ENCODE measurements at regions not wholly inside any gene's neighbourhood (a gene's known extent, or its start where the extent isn't known, plus 50 kb on each side); places are given as distances from the start of the nearest gene placed in this dataset.

- no peaks in the 10 kb centered on the region for H3K4me1 Mint-ChIP-seq
- H3K27ac Mint-ChIP-seq, result no peak overlapping the region
- peaks cover 16% of the 10 kb centered on the region for H3K9me3 Mint-ChIP-seq
- no peaks in the 10 kb centered on the region for H3K36me3 Mint-ChIP-seq (ENCODE audit: low read depth)
- DNase-seq (no peak), ATAC-seq (no peak)
- no peak overlapping the region for H3K4me3 Mint-ChIP-seq
- no peaks in the 10 kb centered on the region for H3K27me3 Mint-ChIP-seq
These were observed 1491.4 kb downstream of the LRRC4C start for GRCh38 chr11:39968071-39968470.

DNA sequence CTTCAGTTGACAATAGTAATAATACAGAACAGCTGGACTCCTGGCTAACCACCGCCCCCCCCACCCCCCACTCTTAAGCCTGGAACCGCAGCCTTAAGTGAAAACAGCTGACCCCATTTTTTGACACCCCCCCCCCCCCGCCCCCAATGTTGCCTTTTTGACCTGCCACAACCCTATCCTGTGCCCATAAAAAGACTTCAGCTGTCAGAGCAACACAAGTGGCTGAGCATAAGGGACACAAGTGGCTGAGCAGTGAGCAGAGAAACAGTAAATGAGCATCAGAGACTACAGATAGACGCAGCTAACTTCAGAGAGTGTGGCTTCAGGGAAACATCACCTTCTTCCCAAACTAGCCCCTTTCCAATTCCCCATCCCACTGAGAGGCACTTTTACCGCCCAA lies 1493.8 kb downstream of the LRRC4C start:
- Mint-ChIP-seq H3K4me3 (no peak overlapping the region), H3K9me3 (peaks cover 14% of the 10 kb centered on the region), H3K27ac (no peak overlapping the region), H3K4me1 (no peaks in the 10 kb centered on the region), H3K27me3 (no peaks in the 10 kb centered on the region), H3K36me3 (ENCODE audit: low read depth) (no peaks in the 10 kb centered on the region)
- ATAC-seq (no peak), DNase-seq (no peak)

GRCh38 chr11:39960206-39960605 lies 1499.2 kb downstream of the LRRC4C start:
- H3K27ac Mint-ChIP-seq, result no peak overlapping the region
- no peaks in the 10 kb centered on the region for H3K4me1 Mint-ChIP-seq
- no peak for DNase-seq
- H3K27me3 Mint-ChIP-seq, result no peaks in the 10 kb centered on the region
- no peak for ATAC-seq
- no peak overlapping the region for H3K4me3 Mint-ChIP-seq
- no peaks in the 10 kb centered on the region for H3K36me3 Mint-ChIP-seq (ENCODE audit: low read depth)
- H3K9me3 Mint-ChIP-seq, result peaks cover 20% of the 10 kb centered on the region

DNA sequence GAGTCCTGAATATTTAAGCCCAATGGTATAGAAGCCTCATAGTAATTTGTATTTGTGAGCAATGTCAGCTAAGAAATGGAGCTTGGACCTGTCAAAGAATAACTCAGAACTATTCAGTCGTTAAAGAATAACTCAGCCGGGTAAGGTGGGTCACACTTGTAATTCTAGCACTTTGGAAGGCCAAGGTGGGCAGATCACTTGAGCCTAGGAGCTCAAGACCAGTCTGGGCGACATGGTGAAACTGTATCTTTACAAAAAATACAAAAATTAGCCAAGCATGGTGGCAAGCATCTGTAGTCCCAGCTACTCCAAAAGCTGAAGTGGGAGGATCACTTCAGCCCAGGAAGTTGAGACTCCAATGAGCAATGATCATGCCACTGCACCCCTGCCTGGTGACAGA lies 1526.5 kb downstream of the LRRC4C start:
- ATAC-seq, result no peak
- H3K9me3 Mint-ChIP-seq, result peaks cover 25% of the 10 kb centered on the region
- H3K4me3 Mint-ChIP-seq, result no peak overlapping the region
- no peak overlapping the region for H3K27ac Mint-ChIP-seq
- H3K4me1 Mint-ChIP-seq, result no peaks in the 10 kb centered on the region
- DNase-seq, result no peak
- H3K36me3 Mint-ChIP-seq (ENCODE audit: low read depth), result no peaks in the 10 kb centered on the region
- no peaks in the 10 kb centered on the region for H3K27me3 Mint-ChIP-seq

DNA sequence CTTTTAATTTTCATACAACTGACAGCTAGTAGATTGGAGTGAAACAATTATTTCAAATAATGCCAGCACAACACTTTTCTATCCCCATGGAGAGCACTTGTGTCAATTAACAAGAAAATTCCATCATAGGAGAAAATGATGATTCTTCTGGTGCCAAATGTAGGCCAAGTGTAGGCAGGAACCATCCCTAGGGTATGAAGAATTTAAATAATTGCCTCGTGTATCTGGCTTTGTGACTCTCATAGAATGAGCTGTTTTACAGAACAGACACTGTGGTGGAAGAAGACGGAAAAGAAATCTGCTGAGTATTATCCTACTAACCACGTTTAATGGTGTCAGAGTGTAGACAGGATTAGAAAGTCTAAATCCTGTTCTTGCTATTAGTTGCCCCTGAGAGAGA lies 1542.2 kb downstream of the LRRC4C start:
- ATAC-seq (no peak), DNase-seq (no peak)
- H3K4me1 Mint-ChIP-seq, result no peaks in the 10 kb centered on the region
- H3K27me3 Mint-ChIP-seq, result no peaks in the 10 kb centered on the region
- no peak overlapping the region for H3K27ac Mint-ChIP-seq
- peaks cover 35% of the 10 kb centered on the region for H3K9me3 Mint-ChIP-seq
- no peaks in the 10 kb centered on the region for H3K36me3 Mint-ChIP-seq (ENCODE audit: low read depth)
- H3K4me3 Mint-ChIP-seq, result no peak overlapping the region

- no peaks in the 10 kb centered on the region for H3K4me1 Mint-ChIP-seq
- no peak for DNase-seq
- H3K36me3 Mint-ChIP-seq (ENCODE audit: low read depth), result no peaks in the 10 kb centered on the region
- H3K9me3 Mint-ChIP-seq, result peaks cover 14% of the 10 kb centered on the region
- no peak overlapping the region for H3K4me3 Mint-ChIP-seq
- no peaks in the 10 kb centered on the region for H3K27me3 Mint-ChIP-seq
- no peak for ATAC-seq
- H3K27ac Mint-ChIP-seq, result no peak overlapping the region
These were observed 1549.4 kb downstream of the LRRC4C start for GRCh38 chr11:39910087-39910486.

GRCh38 chr11:39860931-39861330 lies 1598.5 kb downstream of the LRRC4C start:
- no peak for DNase-seq
- Mint-ChIP-seq H3K4me3 (no peak overlapping the region), H3K27me3 (no peaks in the 10 kb centered on the region), H3K9me3 (peaks cover 33% of the 10 kb centered on the region), H3K36me3 (ENCODE audit: low read depth) (no peaks in the 10 kb centered on the region), H3K27ac (no peak overlapping the region), H3K4me1 (no peaks in the 10 kb centered on the region)
- no peak for ATAC-seq

- Mint-ChIP-seq H3K4me3 (no peak overlapping the region), H3K27me3 (no peaks in the 10 kb centered on the region), H3K4me1 (no peaks in the 10 kb centered on the region), H3K36me3 (ENCODE audit: low read depth) (no peaks in the 10 kb centered on the region), H3K9me3 (peaks cover 34% of the 10 kb centered on the region), H3K27ac (no peak overlapping the region)
- DNase-seq (no peak), ATAC-seq (no peak)
These were observed 1642.2 kb downstream of the LRRC4C start for GRCh38 chr11:39817241-39817640.

DNA sequence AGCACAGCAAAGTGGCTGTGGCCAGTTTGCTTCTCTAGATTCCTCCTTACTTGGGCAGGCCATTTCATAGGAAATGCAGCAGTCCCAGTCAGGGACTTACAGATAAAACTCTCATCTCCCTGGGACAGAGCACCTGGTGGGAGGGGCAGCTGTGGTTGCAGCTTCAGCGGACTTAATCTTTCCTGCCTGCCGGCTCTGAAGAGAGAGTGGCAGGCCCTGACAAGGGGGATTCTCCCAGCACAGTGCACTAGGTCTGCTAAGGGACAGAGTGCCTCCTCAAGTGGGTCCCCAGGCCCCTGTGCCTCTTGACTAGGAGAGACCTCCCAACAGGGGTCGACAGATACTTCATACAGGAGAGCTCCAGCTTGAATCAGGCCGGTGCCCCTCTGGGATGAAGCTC lies 1649.1 kb downstream of the LRRC4C start:
- H3K9me3 Mint-ChIP-seq, result peaks cover 36% of the 10 kb centered on the region
- H3K4me1 Mint-ChIP-seq, result no peaks in the 10 kb centered on the region
- no peaks in the 10 kb centered on the region for H3K36me3 Mint-ChIP-seq (ENCODE audit: low read depth)
- no peak overlapping the region for H3K4me3 Mint-ChIP-seq
- no peaks in the 10 kb centered on the region for H3K27me3 Mint-ChIP-seq
- DNase-seq, result no peak
- ATAC-seq, result no peak
- H3K27ac Mint-ChIP-seq, result no peak overlapping the region

DNA sequence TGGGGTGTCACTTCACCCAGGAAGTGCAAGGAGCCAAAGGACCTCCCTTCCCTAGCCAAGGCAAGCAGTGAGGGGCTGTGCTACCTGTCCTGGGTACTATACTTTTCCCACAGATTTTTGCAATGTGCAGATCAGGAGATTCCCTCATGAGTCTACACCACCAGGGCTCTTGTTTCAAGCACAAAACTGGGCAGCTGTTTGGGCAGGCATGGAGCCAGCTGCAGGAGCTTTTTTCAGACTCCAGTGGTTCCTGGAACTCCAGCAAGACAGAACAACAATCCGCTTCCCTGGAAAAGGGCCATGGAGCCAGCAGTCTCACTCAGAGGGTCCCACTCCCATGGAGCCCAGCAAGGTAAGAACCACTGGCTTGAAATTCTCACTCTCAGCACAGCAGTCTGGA lies 1649.6 kb downstream of the LRRC4C start:
- H3K4me1 Mint-ChIP-seq, result no peaks in the 10 kb centered on the region
- no peak overlapping the region for H3K27ac Mint-ChIP-seq
- H3K27me3 Mint-ChIP-seq, result no peaks in the 10 kb centered on the region
- no peak for DNase-seq
- ATAC-seq, result no peak
- no peaks in the 10 kb centered on the region for H3K36me3 Mint-ChIP-seq (ENCODE audit: low read depth)
- peaks cover 31% of the 10 kb centered on the region for H3K9me3 Mint-ChIP-seq
- no peak overlapping the region for H3K4me3 Mint-ChIP-seq

- H3K36me3 Mint-ChIP-seq (ENCODE audit: low read depth), result no peaks in the 10 kb centered on the region
- H3K27ac Mint-ChIP-seq, result no peak overlapping the region
- H3K4me3 Mint-ChIP-seq, result no peak overlapping the region
- H3K4me1 Mint-ChIP-seq, result no peaks in the 10 kb centered on the region
- ATAC-seq, result no peak
- no peaks in the 10 kb centered on the region for H3K27me3 Mint-ChIP-seq
- DNase-seq, result no peak
- H3K9me3 Mint-ChIP-seq, result peaks cover 26% of the 10 kb centered on the region
These were observed 1651.5 kb downstream of the LRRC4C start for GRCh38 chr11:39807904-39808303.

DNA sequence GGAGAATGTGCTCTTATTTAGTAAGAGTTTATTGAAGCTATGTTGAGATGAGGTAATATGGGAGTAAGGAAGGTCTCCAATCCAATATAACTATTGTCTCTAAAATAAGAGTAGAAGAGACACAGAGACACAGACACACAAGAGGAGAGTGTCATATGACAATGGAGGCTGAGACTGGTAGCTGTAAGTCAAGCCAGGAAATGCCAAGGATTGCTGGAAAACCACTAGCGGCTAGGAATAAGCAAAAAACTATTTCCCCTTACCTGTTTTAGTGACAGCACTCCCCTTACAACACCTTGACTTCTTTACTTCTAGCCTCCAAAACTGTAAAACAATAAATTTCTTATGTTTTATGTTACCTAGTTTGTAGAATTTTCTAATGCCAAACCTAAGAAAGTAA lies 1652.8 kb downstream of the LRRC4C start:
- Mint-ChIP-seq H3K36me3 (ENCODE audit: low read depth) (no peaks in the 10 kb centered on the region), H3K9me3 (peaks cover 20% of the 10 kb centered on the region), H3K4me1 (no peaks in the 10 kb centered on the region), H3K27me3 (no peaks in the 10 kb centered on the region), H3K27ac (no peak overlapping the region), H3K4me3 (no peak overlapping the region)
- DNase-seq, result no peak
- ATAC-seq, result no peak

DNA sequence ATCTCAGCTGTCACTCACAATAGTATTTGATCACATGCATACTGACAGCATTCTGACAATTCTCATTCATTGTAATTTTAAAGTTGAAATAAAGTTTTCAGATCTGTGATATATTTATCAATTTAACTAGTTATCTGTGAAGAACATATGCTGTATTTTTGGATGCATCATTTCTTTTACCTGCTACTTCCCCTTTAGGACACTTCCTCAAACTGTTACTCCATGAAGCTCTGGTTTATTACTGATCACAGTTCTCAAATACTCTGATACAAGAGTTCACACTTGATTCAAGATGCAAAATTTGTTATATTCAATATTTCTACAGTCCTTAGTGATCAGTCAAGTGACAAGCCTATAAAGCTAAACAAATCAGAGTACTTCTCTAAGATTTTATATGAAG lies 1655.2 kb downstream of the LRRC4C start:
- Mint-ChIP-seq H3K27me3 (no peaks in the 10 kb centered on the region), H3K27ac (no peak overlapping the region), H3K36me3 (ENCODE audit: low read depth) (no peaks in the 10 kb centered on the region), H3K4me1 (no peaks in the 10 kb centered on the region), H3K9me3 (peaks cover 25% of the 10 kb centered on the region), H3K4me3 (no peak overlapping the region)
- DNase-seq (no peak), ATAC-seq (no peak)

GRCh38 chr11:39786682-39787081 lies 1672.8 kb downstream of the LRRC4C start:
- Mint-ChIP-seq H3K27ac (no peak overlapping the region), H3K36me3 (ENCODE audit: low read depth) (no peaks in the 10 kb centered on the region), H3K27me3 (no peaks in the 10 kb centered on the region), H3K9me3 (no peaks in the 10 kb centered on the region), H3K4me3 (no peak overlapping the region), H3K4me1 (no peaks in the 10 kb centered on the region)
- no peak for ATAC-seq
- DNase-seq, result no peak

DNA sequence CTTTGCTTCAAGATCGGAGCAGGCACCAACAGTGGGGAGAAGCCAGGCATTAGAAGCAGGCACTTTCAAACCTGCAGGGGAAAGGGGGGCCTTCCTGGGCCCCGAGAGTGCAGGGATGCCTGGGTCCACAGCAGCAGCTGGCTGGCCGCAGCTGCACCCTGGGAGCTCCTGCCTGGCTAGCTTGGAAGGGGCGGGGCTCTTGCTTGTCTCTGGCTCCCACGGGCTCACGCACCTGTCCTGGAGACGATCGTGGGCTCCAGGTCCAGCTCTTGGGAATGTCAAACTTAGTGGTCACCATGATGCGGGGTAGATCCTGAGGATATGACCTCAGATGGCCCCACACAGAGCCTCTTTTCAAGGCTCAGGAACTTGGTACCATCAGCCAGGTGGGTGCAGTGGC lies 1673.2 kb downstream of the LRRC4C start:
- Mint-ChIP-seq H3K4me3 (no peak overlapping the region), H3K36me3 (ENCODE audit: low read depth) (no peaks in the 10 kb centered on the region), H3K9me3 (no peaks in the 10 kb centered on the region), H3K4me1 (no peaks in the 10 kb centered on the region), H3K27me3 (no peaks in the 10 kb centered on the region), H3K27ac (no peak overlapping the region)
- no peak for DNase-seq
- ATAC-seq, result no peak

GRCh38 chr11:39784873-39785272 lies 1674.6 kb downstream of the LRRC4C start:
- H3K27me3 Mint-ChIP-seq, result no peaks in the 10 kb centered on the region
- H3K9me3 Mint-ChIP-seq, result peaks cover 5% of the 10 kb centered on the region
- DNase-seq (no peak), ATAC-seq (no peak)
- no peak overlapping the region for H3K27ac Mint-ChIP-seq
- no peaks in the 10 kb centered on the region for H3K36me3 Mint-ChIP-seq (ENCODE audit: low read depth)
- H3K4me1 Mint-ChIP-seq, result no peaks in the 10 kb centered on the region
- no peak overlapping the region for H3K4me3 Mint-ChIP-seq
